Forelimb muscle (tissue), 1 donor: ENCODE measurements at regions not wholly inside any gene's neighbourhood (a gene's known extent, or its start where the extent isn't known, plus 50 kb on each side); places are given as distances from the start of the nearest gene placed in this dataset.
"Not testable (repeated sequence)": the region's sequence is repeated elsewhere in the genome, so short reads cannot be mapped to it uniquely, and the experiment has no call there.

ENCODE experiments used
- DNase-seq: peaks from one replicate; pipeline ENCODE4 v3.0.0-alpha.2; 2013; ENCODE audit warnings: low read depth

- no peak for DNase-seq
Measured at GRCh38 chr3:190989218-190989617, 126.7 kb upstream of the GMNC start.

GRCh38 chr3:190988102-190988501 is 125.6 kb upstream of the GMNC start:
- no peak for DNase-seq

- no peak for DNase-seq
Measured at GRCh38 chr3:190984502-190985244, 122.2 kb upstream of the GMNC start.

GRCh38 chr3:190983875-190984274 is 121.4 kb upstream of the GMNC start:
- DNase-seq: no peak

- DNase-seq: no peak
Measured at GRCh38 chr3:190973771-190974170, 111.3 kb upstream of the GMNC start.

GRCh38 chr3:190972840-190973270 is 110.4 kb upstream of the GMNC start:
- no peak for DNase-seq

GRCh38 chr3:190972196-190972595 is 109.7 kb upstream of the GMNC start:
- DNase-seq: no peak

GRCh38 chr3:190970560-190970959 is 108.1 kb upstream of the GMNC start:
- no peak for DNase-seq

- DNase-seq: no peak
Measured at GRCh38 chr3:190968616-190969015, 106.1 kb upstream of the GMNC start.

GRCh38 chr3:190964931-190965330 is 102.4 kb upstream of the GMNC start:
- DNase-seq: not testable (repeated sequence)

- no peak for DNase-seq
Measured at GRCh38 chr3:190959077-190959476, 96.6 kb upstream of the GMNC start.

- no peak for DNase-seq
Measured at GRCh38 chr3:190941694-190942260, 79.3 kb upstream of the GMNC start.

- DNase-seq: not testable (repeated sequence)
Measured at GRCh38 chr3:190934616-190935015, 72.1 kb upstream of the GMNC start.

- DNase-seq: no peak
Measured at GRCh38 chr3:190926619-190927018, 64.1 kb upstream of the GMNC start.

- no peak for DNase-seq
Measured at GRCh38 chr3:190912736-190913135, 50.2 kb upstream of the GMNC start.
